Tibial nerve (tissue), 4 donors: ENCODE measurements at regions not wholly inside any gene's neighbourhood (a gene's known extent, or its start where the extent isn't known, plus 50 kb on each side); places are given as distances from the start of the nearest gene placed in this dataset.

Experiments used
- EP300 ChIP-seq, 2 donors: sonication (generic); formaldehyde crosslinking; IDR thresholded peaks; one replicate each; pipeline ENCODE4 v1.6.1; 2017; ENCODE audit warnings: antibody characterized with exemption in 2 of 2, mild to moderate bottlenecking in 1 of 2
- TF ChIP-seq, protein P1 (sequence below), 5 experiments: fragments of 200-600 bp in 3 of 5; fragments of 450-650 bp in 2 of 5; sonication (generic) in 3 of 5; IDR thresholded peaks; one replicate each; pipeline ENCODE4 v1.5.1; 2016 to 2019; ENCODE audit warnings: antibody characterized with exemption in 5 of 5, mild to moderate bottlenecking in 3 of 5, moderate library complexity in 2 of 5

- TF ChIP-seq, protein P1, sequence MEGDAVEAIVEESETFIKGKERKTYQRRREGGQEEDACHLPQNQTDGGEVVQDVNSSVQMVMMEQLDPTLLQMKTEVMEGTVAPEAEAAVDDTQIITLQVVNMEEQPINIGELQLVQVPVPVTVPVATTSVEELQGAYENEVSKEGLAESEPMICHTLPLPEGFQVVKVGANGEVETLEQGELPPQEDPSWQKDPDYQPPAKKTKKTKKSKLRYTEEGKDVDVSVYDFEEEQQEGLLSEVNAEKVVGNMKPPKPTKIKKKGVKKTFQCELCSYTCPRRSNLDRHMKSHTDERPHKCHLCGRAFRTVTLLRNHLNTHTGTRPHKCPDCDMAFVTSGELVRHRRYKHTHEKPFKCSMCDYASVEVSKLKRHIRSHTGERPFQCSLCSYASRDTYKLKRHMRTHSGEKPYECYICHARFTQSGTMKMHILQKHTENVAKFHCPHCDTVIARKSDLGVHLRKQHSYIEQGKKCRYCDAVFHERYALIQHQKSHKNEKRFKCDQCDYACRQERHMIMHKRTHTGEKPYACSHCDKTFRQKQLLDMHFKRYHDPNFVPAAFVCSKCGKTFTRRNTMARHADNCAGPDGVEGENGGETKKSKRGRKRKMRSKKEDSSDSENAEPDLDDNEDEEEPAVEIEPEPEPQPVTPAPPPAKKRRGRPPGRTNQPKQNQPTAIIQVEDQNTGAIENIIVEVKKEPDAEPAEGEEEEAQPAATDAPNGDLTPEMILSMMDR (IDR thresholded peaks at IDR 0.05): no peak
- TF ChIP-seq EP300 (IDR thresholded peaks at IDR 0.05): no peak
These were observed 612.1 kb downstream of the MRPL39 start for GRCh38 chr21:24995216-24995615.
